ELR (cell line): ENCODE measurements at regions not wholly inside any gene's neighbourhood (a gene's known extent, or its start where the extent isn't known, plus 50 kb on each side); places are given as distances from the start of the nearest gene placed in this dataset.

Source experiments
- DNase-seq: peaks from one replicate; pipeline ENCODE4 v3.0.0-alpha.2; 2015; ENCODE audit warnings: low read depth

- DNase-seq: no peak
These were observed 231.5 kb downstream of the HAO1 start for GRCh38 chr20:7708782-7709181.

- no peak for DNase-seq
These were observed 229.8 kb downstream of the HAO1 start for GRCh38 chr20:7710440-7710839.

GRCh38 chr20:7712661-7713060 lies 227.6 kb downstream of the HAO1 start:
- peak; percentile 20 for DNase-seq

- DNase-seq: no peak
These were observed 225.7 kb downstream of the HAO1 start for GRCh38 chr20:7714549-7714948.

GRCh38 chr20:7716286-7716972 lies 223.8 kb downstream of the HAO1 start:
- no peak for DNase-seq

- DNase-seq: no peak
These were observed 217.7 kb downstream of the HAO1 start for GRCh38 chr20:7722564-7722963.

GRCh38 chr20:7723284-7723683 lies 217.0 kb downstream of the HAO1 start:
- peak; percentile 43 for DNase-seq

GRCh38 chr20:7728338-7728737 lies 211.9 kb downstream of the HAO1 start:
- peak; percentile 40 for DNase-seq

- no peak for DNase-seq
These were observed 206.0 kb downstream of the HAO1 start for GRCh38 chr20:7734216-7734615.

GRCh38 chr20:7736336-7736735 lies 203.9 kb downstream of the HAO1 start:
- peak; percentile 18 for DNase-seq

GRCh38 chr20:7741866-7742265 lies 198.4 kb downstream of the HAO1 start:
- peak; percentile 63 for DNase-seq

- peak; percentile 79 for DNase-seq
These were observed 197.8 kb downstream of the HAO1 start for GRCh38 chr20:7742479-7742878.

- DNase-seq: peak; percentile 86
These were observed 195.8 kb downstream of the HAO1 start for GRCh38 chr20:7744411-7744810.

- DNase-seq: no peak
These were observed 191.6 kb downstream of the HAO1 start for GRCh38 chr20:7748624-7749023.

GRCh38 chr20:7754102-7754501 lies 186.2 kb downstream of the HAO1 start:
- no peak for DNase-seq

GRCh38 chr20:7758406-7758805 lies 181.9 kb downstream of the HAO1 start:
- DNase-seq: no peak

- DNase-seq: no peak
These were observed 179.8 kb downstream of the HAO1 start for GRCh38 chr20:7760247-7761031.

GRCh38 chr20:7765221-7765620 lies 175.0 kb downstream of the HAO1 start:
- DNase-seq: no peak

GRCh38 chr20:7770046-7770445 lies 170.2 kb downstream of the HAO1 start:
- DNase-seq: no peak

- DNase-seq: no peak
These were observed 169.7 kb downstream of the HAO1 start for GRCh38 chr20:7770578-7770977.

GRCh38 chr20:7772371-7772770 lies 167.9 kb downstream of the HAO1 start:
- DNase-seq: peak; percentile 2

- DNase-seq: no peak
These were observed 166.7 kb downstream of the HAO1 start for GRCh38 chr20:7773511-7773910.

- no peak for DNase-seq
These were observed 165.2 kb downstream of the HAO1 start for GRCh38 chr20:7775072-7775471.

- no peak for DNase-seq
These were observed 164.1 kb downstream of the HAO1 start for GRCh38 chr20:7776148-7776547.
